K562 (cell line): ENCODE measurements at regions not wholly inside any gene's neighbourhood (a gene's known extent, or its start where the extent isn't known, plus 50 kb on each side); places are given as distances from the start of the nearest gene placed in this dataset.

Experiments used
- BACH1 ChIP-seq: fragments of 200-800 bp; sonication (Bioruptor generic); IDR thresholded peaks from 2 replicates; pipeline ENCODE4 v1.6.1; 2016; ENCODE audit warnings: missing genetic modification characterization, missing compliant biosample characterization
- BDP1 ChIP-seq: IDR thresholded peaks from 3 replicates; pipeline ENCODE4 v1.6.1; 2011; ENCODE audit not compliant: insufficient read length, insufficient read depth
- CHD1 ChIP-seq: fragments of 200-600 bp; sonication (generic); IDR thresholded peaks from one replicate; pipeline ENCODE4 v1.6.1; 2012; ENCODE audit warnings: mild to moderate bottlenecking, moderate library complexity, low read length, inconsistent platforms
- CTCF ChIP-seq, 3 experiments: IDR thresholded peaks in 2 of 3; conservative IDR thresholded peaks in 1 of 3; 2 replicates each; pipeline ENCODE4 v1.5.1; 2011 to 2012; ENCODE audit warnings: low read length in 3 of 3, mild to moderate bottlenecking in 3 of 3, control low read depth in 2 of 3, improper control_type of control experiment in 1 of 3, inconsistent platforms in 1 of 3, low read depth in 1 of 3, mixed read lengths in 1 of 3, moderate library complexity in 1 of 3; ENCODE audit not compliant: insufficient read depth in 2 of 3
- EZH2 ChIP-seq: IDR thresholded peaks from 2 replicates; pipeline ENCODE4 v1.6.1; 2012; ENCODE audit warnings: low read depth, mild to moderate bottlenecking, inconsistent platforms, low read length, borderline replicate concordance
- GABPB1 ChIP-seq: sonication (generic); formaldehyde crosslinking; IDR thresholded peaks from 2 replicates; pipeline ENCODE4 v1.8.0; 2022; ENCODE audit warnings: mild to moderate bottlenecking, missing genetic modification reagents
- NRF1 ChIP-seq, 2 experiments: fragments of 450-650 bp; IDR thresholded peaks in 1 of 2; conservative IDR thresholded peaks in 1 of 2; 2 replicates each; pipeline ENCODE4 v1.6.1; 2014; ENCODE audit warnings: mild to moderate bottlenecking in 2 of 2
- PYGO2 ChIP-seq: fragments of 450-650 bp; IDR thresholded peaks from 2 replicates; pipeline ENCODE4 v1.6.1; 2016; ENCODE audit warnings: mild to moderate bottlenecking, missing genetic modification characterization, moderate library complexity, missing compliant biosample characterization
- RUNX1 ChIP-seq: sonication (generic); IDR thresholded peaks from 2 replicates; pipeline ENCODE4 v1.6.1; 2016; ENCODE audit warnings: antibody characterized with exemption, low read depth
- SMARCE1 ChIP-seq: fragments of 450-650 bp; IDR thresholded peaks from 2 replicates; pipeline ENCODE4 v1.7.1; 2016; ENCODE audit warnings: mild to moderate bottlenecking
- TEAD4 ChIP-seq, 2 experiments: sonication (generic) in 1 of 2; formaldehyde crosslinking in 1 of 2; IDR thresholded peaks; 2 replicates each; pipeline versions ENCODE4 v1.6.1 to v1.8.0; 2012 to 2022; ENCODE audit warnings: borderline replicate concordance in 1 of 2, inconsistent platforms in 1 of 2, low read length in 1 of 2, mild to moderate bottlenecking in 1 of 2, missing genetic modification reagents in 1 of 2
- XRCC4 ChIP-seq: IDR thresholded peaks from one replicate; pipeline ENCODE4 v1.6.1; 2011; ENCODE audit not compliant: insufficient read depth, insufficient read length; ENCODE audit errors: extremely low read depth
- ZBTB26 ChIP-seq: fragments of 450-650 bp; formaldehyde crosslinking; IDR thresholded peaks from 2 replicates; pipeline ENCODE4 v1.4.0; 2022; ENCODE audit warnings: missing genetic modification characterization
- ZNF174 ChIP-seq: fragments of 250-450 bp; sonication (Bioruptor Pico); IDR thresholded peaks from 2 replicates; pipeline ENCODE4 v1.4.0; 2020; ENCODE audit warnings: mild to moderate bottlenecking

GRCh38 chr21:16086936-16087335, 357.2 kb downstream of the USP25 start:
- TF ChIP-seq CTCF (IDR thresholded peaks at IDR 0.05 in 2 of 3, conservative IDR thresholded peaks at IDR 0.05 in 1 of 3; ENCODE audit: insufficient read depth in 2 of 3, low read depth in 1 of 3, low read length in 3 of 3), result no peak
- TF ChIP-seq ZNF174 (CRISPR knock-in tag), result no peak
- TF ChIP-seq ZBTB26 (CRISPR knock-in tag), result no peak
- TF ChIP-seq BACH1, result no peak
- TF ChIP-seq SMARCE1, result no peak
- TF ChIP-seq EZH2, result no peak
- TF ChIP-seq BDP1, result no peak
- TF ChIP-seq XRCC4, result no peak
- TF ChIP-seq RUNX1, result no peak
- no peak for TF ChIP-seq TEAD4 (IDR thresholded peaks at IDR 0.05; ENCODE audit: low read length)
- no peak for TF ChIP-seq TEAD4 (CRISPR knock-in tag; IDR thresholded peaks at IDR 0.05; ENCODE audit: borderline replicate concordance)
- no peak for TF ChIP-seq PYGO2 (tag)
- no peak for TF ChIP-seq NRF1 (conservative IDR thresholded peaks at IDR 0.05 in 1 of 2, IDR thresholded peaks at IDR 0.05 in 1 of 2)
- TF ChIP-seq CHD1, result no peak
- no peak for TF ChIP-seq GABPB1
